ENCODE measurements at regions not wholly inside any gene's neighbourhood (a gene's known extent, or its start where the extent isn't known, plus 50 kb on each side); places are given as distances from the start of the nearest gene placed in this dataset.

DNA sequence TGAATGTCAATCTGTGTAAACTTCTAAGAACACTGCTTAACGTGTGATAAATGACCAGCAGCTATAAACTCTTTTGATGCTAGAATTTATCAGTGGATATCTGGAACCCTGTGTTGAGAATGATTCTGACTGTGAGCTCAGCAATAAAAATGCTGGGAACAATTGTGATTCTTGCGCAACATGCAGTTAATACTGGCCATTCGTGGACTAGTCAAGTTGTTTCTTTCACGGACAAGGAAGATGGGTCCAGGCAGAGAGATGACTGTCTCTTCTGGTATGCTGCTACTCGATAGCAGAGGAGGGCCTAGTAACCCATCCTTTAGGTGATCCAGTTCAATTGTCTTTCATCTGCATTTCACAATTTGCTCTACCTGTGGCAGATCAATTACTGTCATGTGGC lies 394.8 kb upstream of the IGFBP3 start:
- no peak overlapping the region for H3K4me2 ChIP-seq (ENCODE audit: low read depth, low read length, poor library complexity, severe bottlenecking)
- no peak overlapping the region for H3K4me3 ChIP-seq (ENCODE audit: low read length, poor library complexity, severe bottlenecking)
- TF ChIP-seq, protein P1, sequence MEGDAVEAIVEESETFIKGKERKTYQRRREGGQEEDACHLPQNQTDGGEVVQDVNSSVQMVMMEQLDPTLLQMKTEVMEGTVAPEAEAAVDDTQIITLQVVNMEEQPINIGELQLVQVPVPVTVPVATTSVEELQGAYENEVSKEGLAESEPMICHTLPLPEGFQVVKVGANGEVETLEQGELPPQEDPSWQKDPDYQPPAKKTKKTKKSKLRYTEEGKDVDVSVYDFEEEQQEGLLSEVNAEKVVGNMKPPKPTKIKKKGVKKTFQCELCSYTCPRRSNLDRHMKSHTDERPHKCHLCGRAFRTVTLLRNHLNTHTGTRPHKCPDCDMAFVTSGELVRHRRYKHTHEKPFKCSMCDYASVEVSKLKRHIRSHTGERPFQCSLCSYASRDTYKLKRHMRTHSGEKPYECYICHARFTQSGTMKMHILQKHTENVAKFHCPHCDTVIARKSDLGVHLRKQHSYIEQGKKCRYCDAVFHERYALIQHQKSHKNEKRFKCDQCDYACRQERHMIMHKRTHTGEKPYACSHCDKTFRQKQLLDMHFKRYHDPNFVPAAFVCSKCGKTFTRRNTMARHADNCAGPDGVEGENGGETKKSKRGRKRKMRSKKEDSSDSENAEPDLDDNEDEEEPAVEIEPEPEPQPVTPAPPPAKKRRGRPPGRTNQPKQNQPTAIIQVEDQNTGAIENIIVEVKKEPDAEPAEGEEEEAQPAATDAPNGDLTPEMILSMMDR (conservative IDR thresholded peaks at IDR 0.05; ENCODE audit: low read length), result no peak
- TF ChIP-seq EZH2phosphoT487 (IDR thresholded peaks at IDR 0.05; ENCODE audit: borderline replicate concordance), result no peak
- H3K36me3 ChIP-seq (ENCODE audit: insufficient read depth, low read length), result no peaks in the 10 kb centered on the region
- no peaks in the 10 kb centered on the region for H3K9me3 ChIP-seq (ENCODE audit: insufficient read depth, low read depth, low read length)
- no peak overlapping the region for H3K9ac ChIP-seq (ENCODE audit: low read depth, low read length, poor library complexity, severe bottlenecking)
- no peak overlapping the region for H2AFZ ChIP-seq (ENCODE audit: low read length)
- no peaks in the 10 kb centered on the region for H4K20me1 ChIP-seq (ENCODE audit: insufficient read depth, low read length, poor library complexity, severe bottlenecking)
- no peaks in the 10 kb centered on the region for H3K79me2 ChIP-seq (ENCODE audit: insufficient read depth, low read length)
- no peaks in the 10 kb centered on the region for H3K9me2 ChIP-seq (replicated peaks; ENCODE audit: low read depth, low read length)
- H3K27me3 ChIP-seq (ENCODE audit: insufficient read depth, low read length, poor library complexity, severe bottlenecking), result no peaks in the 10 kb centered on the region
- no peaks in the 10 kb centered on the region for H3F3A ChIP-seq (ENCODE audit: low read depth)
- H3K4me1 ChIP-seq (ENCODE audit: insufficient read depth, low read length, poor library complexity, severe bottlenecking), result no peaks in the 10 kb centered on the region

DNA sequence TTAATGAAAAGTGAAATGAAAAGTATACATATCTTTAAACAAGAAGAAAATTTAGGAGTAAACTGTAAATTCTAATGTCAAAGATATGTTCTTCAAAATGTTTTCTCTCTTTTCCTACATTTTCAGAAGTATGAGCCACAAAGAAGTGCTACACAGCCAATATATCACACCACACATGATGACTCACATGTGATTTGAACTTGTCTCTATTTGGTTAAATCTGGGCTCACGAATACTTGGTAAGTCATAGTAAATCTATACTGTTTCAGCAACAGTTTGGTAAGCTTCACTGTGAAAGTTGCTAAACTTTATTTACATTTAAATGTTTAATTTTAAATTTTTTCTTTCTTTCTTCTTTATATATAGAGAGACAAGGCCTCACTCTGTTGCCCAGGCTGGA lies 380.6 kb upstream of the IGFBP3 start:
- no peak for TF ChIP-seq EZH2phosphoT487 (IDR thresholded peaks at IDR 0.05; ENCODE audit: borderline replicate concordance)
- TF ChIP-seq, protein P1 (conservative IDR thresholded peaks at IDR 0.05; ENCODE audit: low read length), result no peak
- Histone ChIP-seq H3K4me3 (ENCODE audit: low read length, poor library complexity, severe bottlenecking) (no peak overlapping the region), H3K79me2 (ENCODE audit: insufficient read depth, low read length) (no peaks in the 10 kb centered on the region), H4K20me1 (ENCODE audit: insufficient read depth, low read length, poor library complexity, severe bottlenecking) (no peaks in the 10 kb centered on the region), H2AFZ (ENCODE audit: low read length) (no peak overlapping the region), H3K9me2 (replicated peaks; ENCODE audit: low read depth, low read length) (no peaks in the 10 kb centered on the region), H3K4me2 (ENCODE audit: low read depth, low read length, poor library complexity, severe bottlenecking) (no peak overlapping the region), H3K36me3 (ENCODE audit: insufficient read depth, low read length) (no peaks in the 10 kb centered on the region), H3K27me3 (ENCODE audit: insufficient read depth, low read length, poor library complexity, severe bottlenecking) (no peaks in the 10 kb centered on the region), H3F3A (ENCODE audit: low read depth) (no peaks in the 10 kb centered on the region), H3K9ac (ENCODE audit: low read depth, low read length, poor library complexity, severe bottlenecking) (no peak overlapping the region), H3K9me3 (ENCODE audit: insufficient read depth, low read depth, low read length) (peaks cover 6% of the 10 kb centered on the region), H3K4me1 (ENCODE audit: insufficient read depth, low read length, poor library complexity, severe bottlenecking) (no peaks in the 10 kb centered on the region)

DNA sequence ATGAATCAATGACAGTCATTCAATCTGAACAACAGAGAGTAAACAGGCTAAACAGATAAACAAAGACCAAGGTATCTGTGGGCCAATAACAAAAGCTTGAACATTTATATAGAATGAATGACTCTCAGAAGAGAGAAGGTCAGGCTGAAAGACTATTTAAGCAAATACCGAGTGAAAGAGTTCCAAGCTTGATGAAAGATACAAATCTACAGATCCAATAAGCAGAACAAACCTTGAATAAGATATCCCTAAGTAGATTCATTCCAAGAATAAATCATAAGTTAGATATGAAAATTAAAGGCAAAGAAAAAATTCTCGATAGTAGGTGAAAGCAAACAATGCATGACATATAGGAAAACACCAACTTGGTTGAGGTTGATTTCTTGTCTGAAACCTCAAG lies 376.4 kb upstream of the IGFBP3 start:
- Histone ChIP-seq H3F3A (ENCODE audit: low read depth) (no peaks in the 10 kb centered on the region), H3K36me3 (ENCODE audit: insufficient read depth, low read length) (no peaks in the 10 kb centered on the region), H2AFZ (ENCODE audit: low read length) (no peak overlapping the region), H4K20me1 (ENCODE audit: insufficient read depth, low read length, poor library complexity, severe bottlenecking) (no peaks in the 10 kb centered on the region), H3K9me2 (replicated peaks; ENCODE audit: low read depth, low read length) (no peaks in the 10 kb centered on the region), H3K9ac (ENCODE audit: low read depth, low read length, poor library complexity, severe bottlenecking) (no peak overlapping the region), H3K4me2 (ENCODE audit: low read depth, low read length, poor library complexity, severe bottlenecking) (no peak overlapping the region), H3K9me3 (ENCODE audit: insufficient read depth, low read depth, low read length) (peaks cover 6% of the 10 kb centered on the region), H3K4me3 (ENCODE audit: low read length, poor library complexity, severe bottlenecking) (no peak overlapping the region), H3K4me1 (ENCODE audit: insufficient read depth, low read length, poor library complexity, severe bottlenecking) (no peaks in the 10 kb centered on the region), H3K27me3 (ENCODE audit: insufficient read depth, low read length, poor library complexity, severe bottlenecking) (no peaks in the 10 kb centered on the region), H3K79me2 (ENCODE audit: insufficient read depth, low read length) (no peaks in the 10 kb centered on the region)
- TF ChIP-seq EZH2phosphoT487 (IDR thresholded peaks at IDR 0.05; ENCODE audit: borderline replicate concordance), result no peak
- TF ChIP-seq, protein P1 (conservative IDR thresholded peaks at IDR 0.05; ENCODE audit: low read length), result no peak
